A673 (cell line): ENCODE measurements at regions not wholly inside any gene's neighbourhood (a gene's known extent, or its start where the extent isn't known, plus 50 kb on each side); places are given as distances from the start of the nearest gene placed in this dataset.

Source experiments
- EZH2 ChIP-seq: fragments of 200-600 bp; sonication (generic); IDR thresholded peaks from 2 replicates; pipeline ENCODE4 v1.6.1; 2017; ENCODE audit warnings: borderline replicate concordance, low read depth, mild to moderate bottlenecking, mixed read lengths, antibody characterized with exemption, low read length; ENCODE audit not compliant: poor library complexity, severe bottlenecking
- TF ChIP-seq, protein P1 (sequence below): fragments of 300-800, 200-600 bp; sonication (generic); conservative IDR thresholded peaks from 2 replicates; pipeline ENCODE4 v1.5.1; 2017; ENCODE audit warnings: low read depth, mild to moderate bottlenecking, antibody characterized with exemption, low read length, moderate library complexity, mixed read lengths

DNA sequence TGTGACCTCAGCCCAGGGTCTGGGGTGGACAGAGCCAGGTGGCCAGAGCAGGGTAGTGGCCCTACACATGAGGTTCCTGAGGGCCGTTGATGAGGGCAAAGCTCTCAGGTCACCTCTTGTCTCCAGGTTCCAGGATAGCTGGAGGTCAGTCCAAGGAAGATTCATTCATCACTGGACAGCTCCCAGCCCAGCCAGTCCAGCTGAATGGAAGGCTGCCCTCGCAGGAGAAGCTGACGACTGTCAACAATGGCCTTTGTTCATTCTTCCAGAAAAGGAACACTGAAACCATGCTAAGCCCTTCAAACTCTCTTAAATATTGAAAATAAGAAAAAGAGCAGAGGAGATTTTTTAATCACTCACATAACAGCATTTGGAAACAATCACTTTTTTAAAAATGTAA, 169.7 kb upstream of the TBCA start:
- TF ChIP-seq, protein P1, sequence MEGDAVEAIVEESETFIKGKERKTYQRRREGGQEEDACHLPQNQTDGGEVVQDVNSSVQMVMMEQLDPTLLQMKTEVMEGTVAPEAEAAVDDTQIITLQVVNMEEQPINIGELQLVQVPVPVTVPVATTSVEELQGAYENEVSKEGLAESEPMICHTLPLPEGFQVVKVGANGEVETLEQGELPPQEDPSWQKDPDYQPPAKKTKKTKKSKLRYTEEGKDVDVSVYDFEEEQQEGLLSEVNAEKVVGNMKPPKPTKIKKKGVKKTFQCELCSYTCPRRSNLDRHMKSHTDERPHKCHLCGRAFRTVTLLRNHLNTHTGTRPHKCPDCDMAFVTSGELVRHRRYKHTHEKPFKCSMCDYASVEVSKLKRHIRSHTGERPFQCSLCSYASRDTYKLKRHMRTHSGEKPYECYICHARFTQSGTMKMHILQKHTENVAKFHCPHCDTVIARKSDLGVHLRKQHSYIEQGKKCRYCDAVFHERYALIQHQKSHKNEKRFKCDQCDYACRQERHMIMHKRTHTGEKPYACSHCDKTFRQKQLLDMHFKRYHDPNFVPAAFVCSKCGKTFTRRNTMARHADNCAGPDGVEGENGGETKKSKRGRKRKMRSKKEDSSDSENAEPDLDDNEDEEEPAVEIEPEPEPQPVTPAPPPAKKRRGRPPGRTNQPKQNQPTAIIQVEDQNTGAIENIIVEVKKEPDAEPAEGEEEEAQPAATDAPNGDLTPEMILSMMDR = no peak
- TF ChIP-seq EZH2 = no peak
